ENCODE measurements at regions not wholly inside any gene's neighbourhood (a gene's known extent, or its start where the extent isn't known, plus 50 kb on each side); places are given as distances from the start of the nearest gene placed in this dataset.
A peak's percentile ranks its signal among the peaks of the same experiment; 100 is the strongest.

GRCh38 chr1:5632224-5632623 lies 360.0 kb downstream of the NPHP4 start:
- POLR2A ChIA-PET: no interaction called here
- TF ChIP-seq EZH2phosphoT487 (IDR thresholded peaks at IDR 0.05; ENCODE audit: borderline replicate concordance): no peak
- no peak for TF ChIP-seq TCF7L2 (IDR thresholded peaks at IDR 0.05; ENCODE audit: borderline replicate concordance, extremely low read depth, insufficient read depth, insufficient read length)
- TF ChIP-seq ZFX (IDR thresholded peaks at IDR 0.05): 0 out of 2 replicates have a peak, but pooled peaks have one; percentile 5
- Histone ChIP-seq H3K9me2 (ENCODE audit: insufficient read depth) (no peaks in the 10 kb centered on the region), H3K27me3 (ENCODE audit: insufficient read depth, low read length) (peaks cover 56% of the 10 kb centered on the region), H3K4me2 (ENCODE audit: low read length) (no peak overlapping the region), H3K36me3 (ENCODE audit: control insufficient read depth in 1 of 2, insufficient read depth in 2 of 2, low read length in 2 of 2) (no peaks in the 10 kb centered on the region), H4K20me1 (ENCODE audit: insufficient read depth) (no peaks in the 10 kb centered on the region), H3K4me1 (ENCODE audit: control insufficient read depth in 1 of 2, insufficient read depth in 2 of 2, low read length in 2 of 2) (peaks cover 0 to 3% of the 10 kb centered on the region in 2 experiments; a peak in 1 of 4 replicates), H3K27ac (ENCODE audit: low read depth, low read length) (no peak overlapping the region), H3K9ac (ENCODE audit: low read length) (no peak overlapping the region), H3K79me2 (ENCODE audit: insufficient read depth, low read length) (no peaks in the 10 kb centered on the region), H3K9me3 (ENCODE audit: control insufficient read depth in 1 of 2, insufficient read depth in 1 of 2, low read depth in 1 of 2, low read length in 2 of 2) (no peaks in the 10 kb centered on the region), H3K4me3 (replicated peaks in 1 of 2; ENCODE audit: low read depth in 1 of 2, low read length in 2 of 2) (no peak overlapping the region), H2AFZ (ENCODE audit: low read depth, low read length, poor library complexity, severe bottlenecking) (no peak overlapping the region)
- intact Hi-C loops (cut with micrococcal nuclease): no loop called here
- RAD21 ChIA-PET (ENCODE audit: low non-redundant PET in 1 of 2, low total read pairs in 2 of 2, uncharacterized antibody in 2 of 2, unreplicated experiment in 2 of 2): no interaction called here
- CTCF ChIA-PET: no interaction called here
- no TSS peak for BruUV-seq (replicated peaks)
- DNase-seq (ENCODE audit: low read depth, low spot score) (no peak), ATAC-seq (0 out of 2 replicates have a peak, but pooled peaks have one; percentile 40)

GRCh38 chr1:5628416-5628815 lies 363.8 kb downstream of the NPHP4 start:
- CTCF ChIA-PET: no interaction called here
- no peak overlapping the region for H2AFZ ChIP-seq (ENCODE audit: low read depth, low read length, poor library complexity, severe bottlenecking)
- peaks cover 52% of the 10 kb centered on the region; the same call in 1 of the 2 replicates for H3K27me3 ChIP-seq (ENCODE audit: insufficient read depth, low read length)
- H3K9ac ChIP-seq (ENCODE audit: low read length): no peak overlapping the region
- BruUV-seq (replicated peaks): no TSS peak
- peaks cover 0 to 3% of the 10 kb centered on the region in 2 experiments; a peak in 1 of 4 replicates for H3K4me1 ChIP-seq (ENCODE audit: control insufficient read depth in 1 of 2, insufficient read depth in 2 of 2, low read length in 2 of 2)
- H3K9me2 ChIP-seq (ENCODE audit: insufficient read depth): no peaks in the 10 kb centered on the region
- no peak for ATAC-seq
- H3K4me3 ChIP-seq (replicated peaks in 1 of 2; ENCODE audit: low read depth in 1 of 2, low read length in 2 of 2): no peak overlapping the region
- H3K4me2 ChIP-seq (ENCODE audit: low read length): no peak overlapping the region
- intact Hi-C loops (cut with micrococcal nuclease): no loop called here
- POLR2A ChIA-PET: no interaction called here
- RAD21 ChIA-PET (ENCODE audit: low non-redundant PET in 1 of 2, low total read pairs in 2 of 2, uncharacterized antibody in 2 of 2, unreplicated experiment in 2 of 2): no interaction called here
- no peak for TF ChIP-seq SIN3A (IDR thresholded peaks at IDR 0.05; ENCODE audit: low read depth)
- TF ChIP-seq ELF1 (IDR thresholded peaks at IDR 0.05; ENCODE audit: borderline replicate concordance, low read depth): no peak
- TF ChIP-seq ZNF274 (IDR thresholded peaks at IDR 0.05; ENCODE audit: low read depth, low read length): no peak
- TF ChIP-seq, protein P1, sequence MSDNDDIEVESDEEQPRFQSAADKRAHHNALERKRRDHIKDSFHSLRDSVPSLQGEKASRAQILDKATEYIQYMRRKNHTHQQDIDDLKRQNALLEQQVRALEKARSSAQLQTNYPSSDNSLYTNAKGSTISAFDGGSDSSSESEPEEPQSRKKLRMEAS (IDR thresholded peaks at IDR 0.05): no peak
- TF ChIP-seq FOSL1 (IDR thresholded peaks at IDR 0.05; ENCODE audit: low read depth): no peak
- no peak for TF ChIP-seq JUND (IDR thresholded peaks at IDR 0.05)
- TF ChIP-seq, protein P2, sequence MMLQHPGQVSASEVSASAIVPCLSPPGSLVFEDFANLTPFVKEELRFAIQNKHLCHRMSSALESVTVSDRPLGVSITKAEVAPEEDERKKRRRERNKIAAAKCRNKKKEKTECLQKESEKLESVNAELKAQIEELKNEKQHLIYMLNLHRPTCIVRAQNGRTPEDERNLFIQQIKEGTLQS (IDR thresholded peaks at IDR 0.05): no peak
- TF ChIP-seq RAD21 (IDR thresholded peaks at IDR 0.05; ENCODE audit: low read depth): no peak
- no peak for TF ChIP-seq YY1 (IDR thresholded peaks at IDR 0.05; ENCODE audit: extremely low read depth, insufficient replicate concordance, low read depth, low read length)
- TF ChIP-seq, protein P3, sequence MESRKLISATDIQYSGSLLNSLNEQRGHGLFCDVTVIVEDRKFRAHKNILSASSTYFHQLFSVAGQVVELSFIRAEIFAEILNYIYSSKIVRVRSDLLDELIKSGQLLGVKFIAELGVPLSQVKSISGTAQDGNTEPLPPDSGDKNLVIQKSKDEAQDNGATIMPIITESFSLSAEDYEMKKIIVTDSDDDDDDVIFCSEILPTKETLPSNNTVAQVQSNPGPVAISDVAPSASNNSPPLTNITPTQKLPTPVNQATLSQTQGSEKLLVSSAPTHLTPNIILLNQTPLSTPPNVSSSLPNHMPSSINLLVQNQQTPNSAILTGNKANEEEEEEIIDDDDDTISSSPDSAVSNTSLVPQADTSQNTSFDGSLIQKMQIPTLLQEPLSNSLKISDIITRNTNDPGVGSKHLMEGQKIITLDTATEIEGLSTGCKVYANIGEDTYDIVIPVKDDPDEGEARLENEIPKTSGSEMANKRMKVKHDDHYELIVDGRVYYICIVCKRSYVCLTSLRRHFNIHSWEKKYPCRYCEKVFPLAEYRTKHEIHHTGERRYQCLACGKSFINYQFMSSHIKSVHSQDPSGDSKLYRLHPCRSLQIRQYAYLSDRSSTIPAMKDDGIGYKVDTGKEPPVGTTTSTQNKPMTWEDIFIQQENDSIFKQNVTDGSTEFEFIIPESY (IDR thresholded peaks at IDR 0.05; ENCODE audit: extremely low read depth, insufficient replicate concordance, low read length): no peak
- no peak for TF ChIP-seq EZH2phosphoT487 (IDR thresholded peaks at IDR 0.05; ENCODE audit: borderline replicate concordance)
- no peak for TF ChIP-seq ZFX (IDR thresholded peaks at IDR 0.05)
- no peak overlapping the region for H3K27ac ChIP-seq (ENCODE audit: low read depth, low read length)
- no peaks in the 10 kb centered on the region for H3K36me3 ChIP-seq (ENCODE audit: control insufficient read depth in 1 of 2, insufficient read depth in 2 of 2, low read length in 2 of 2)
- no peaks in the 10 kb centered on the region for H4K20me1 ChIP-seq (ENCODE audit: insufficient read depth)
- H3K79me2 ChIP-seq (ENCODE audit: insufficient read depth, low read length): no peaks in the 10 kb centered on the region
- H3K9me3 ChIP-seq (ENCODE audit: control insufficient read depth in 1 of 2, insufficient read depth in 1 of 2, low read depth in 1 of 2, low read length in 2 of 2): no peaks in the 10 kb centered on the region
- no peak for DNase-seq (ENCODE audit: low read depth, low spot score)

All from HCT116 (cell line).